22Rv1 (cell line): ENCODE measurements at regions not wholly inside any gene's neighbourhood (a gene's known extent, or its start where the extent isn't known, plus 50 kb on each side); places are given as distances from the start of the nearest gene placed in this dataset.

ENCODE experiments used
- H3K27ac ChIP-seq: fragments of 450-650 bp; 2 replicates; pipeline ENCODE4 v1.5.1; 2017
- CTCF ChIP-seq: fragments of 450-650 bp; IDR thresholded peaks from 2 replicates; pipeline ENCODE4 v1.5.1; 2017; ENCODE audit warnings: mild to moderate bottlenecking
- ZFX ChIP-seq: fragments of 450-650 bp; IDR thresholded peaks from 2 replicates; pipeline ENCODE4 v1.6.1; 2017; ENCODE audit warnings: antibody characterized with exemption, borderline replicate concordance

- no peak overlapping the region for H3K27ac ChIP-seq
- TF ChIP-seq ZFX (no peak), CTCF (no peak)
These were observed 255.7 kb upstream of the RPS6KA3 start for GRCh38 chrX:20522420-20522819.

GRCh38 chrX:20521222-20521621 is 254.5 kb upstream of the RPS6KA3 start:
- no peak for TF ChIP-seq ZFX
- TF ChIP-seq CTCF, result no peak
- no peak overlapping the region for H3K27ac ChIP-seq

- no peak for TF ChIP-seq CTCF
- TF ChIP-seq ZFX, result no peak
- no peak overlapping the region for H3K27ac ChIP-seq
These were observed 253.1 kb upstream of the RPS6KA3 start for GRCh38 chrX:20519826-20520225.

- no peak overlapping the region for H3K27ac ChIP-seq
- no peak for TF ChIP-seq ZFX
- no peak for TF ChIP-seq CTCF
These were observed 252.4 kb upstream of the RPS6KA3 start for GRCh38 chrX:20519146-20519545.

- TF ChIP-seq ZFX (no peak), CTCF (no peak)
- no peak overlapping the region for H3K27ac ChIP-seq
These were observed 250.9 kb upstream of the RPS6KA3 start for GRCh38 chrX:20517565-20517964.

GRCh38 chrX:20515841-20516461 is 249.2 kb upstream of the RPS6KA3 start:
- no peak overlapping the region for H3K27ac ChIP-seq
- TF ChIP-seq ZFX (no peak), CTCF (no peak)

- TF ChIP-seq ZFX, result no peak
- TF ChIP-seq CTCF, result no peak
- no peak overlapping the region for H3K27ac ChIP-seq
These were observed 247.6 kb upstream of the RPS6KA3 start for GRCh38 chrX:20514358-20514757.
